Epidermal melanocyte (primary cell): ENCODE measurements at regions not wholly inside any gene's neighbourhood (a gene's known extent, or its start where the extent isn't known, plus 50 kb on each side); places are given as distances from the start of the nearest gene placed in this dataset.

Experiments used
- DNase-seq: peaks from one replicate; pipeline ENCODE4 v3.0.0; 2011; ENCODE audit warnings: low spot score; ENCODE audit not compliant: insufficient read length

DNA sequence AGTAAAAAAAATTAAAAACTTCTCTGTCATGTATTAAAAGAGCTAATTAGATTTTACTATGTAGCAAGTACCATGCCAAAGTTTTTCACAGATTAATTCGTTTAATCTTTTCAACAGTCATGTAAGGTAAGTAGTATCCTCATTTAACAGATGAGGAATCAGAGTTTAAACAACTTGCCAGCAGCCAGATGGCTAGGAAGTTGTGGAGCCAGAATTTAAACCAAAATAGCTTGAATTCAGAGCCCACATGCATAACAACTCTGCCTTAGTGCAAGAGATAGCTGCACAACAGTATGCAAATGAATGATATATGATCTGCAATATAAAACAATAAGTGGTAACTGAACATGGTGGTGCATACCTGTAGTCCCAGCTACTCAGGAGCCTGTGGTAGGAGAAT lies 75.3 kb downstream of the NAP1L3 start:
- DNase-seq, result no peak

DNA sequence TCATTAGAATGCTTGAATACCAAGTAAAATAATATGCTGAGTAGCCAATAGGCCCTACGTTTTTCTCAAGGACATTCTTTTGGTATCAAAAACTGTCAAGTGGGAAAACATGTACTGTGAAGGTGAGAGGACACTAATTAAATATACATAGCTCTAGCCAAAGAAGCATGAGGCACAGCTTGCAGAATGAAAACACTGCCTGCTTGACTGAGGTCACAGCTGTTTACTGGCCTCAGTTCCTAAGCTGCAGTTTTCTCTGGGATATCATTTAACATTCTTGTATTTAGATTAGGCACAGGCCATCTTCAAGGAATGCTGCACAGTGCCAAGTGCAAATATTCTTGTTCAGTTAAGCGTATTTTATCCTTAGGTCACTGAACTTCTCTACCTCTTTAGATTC lies 78.6 kb downstream of the NAP1L3 start:
- DNase-seq, result no peak

DNA sequence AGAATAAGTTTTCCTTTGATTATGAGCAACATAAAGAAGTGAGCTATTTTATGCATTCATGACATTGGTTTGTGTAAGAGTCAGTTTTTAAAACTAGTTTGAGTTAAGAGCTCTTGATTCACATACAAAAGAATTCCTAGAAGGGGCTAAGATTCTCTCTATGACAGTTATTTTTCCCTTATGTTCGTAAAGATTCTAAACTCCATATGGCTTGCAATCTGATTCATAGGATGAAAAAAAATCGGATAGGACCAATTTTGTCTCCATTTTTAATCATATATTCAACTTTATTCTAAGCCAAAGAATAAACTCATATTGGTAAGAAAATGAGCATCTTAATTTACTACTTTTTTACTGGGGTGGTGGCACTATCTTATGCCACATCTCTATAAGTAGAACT lies 79.4 kb downstream of the NAP1L3 start:
- DNase-seq, result no peak

DNA sequence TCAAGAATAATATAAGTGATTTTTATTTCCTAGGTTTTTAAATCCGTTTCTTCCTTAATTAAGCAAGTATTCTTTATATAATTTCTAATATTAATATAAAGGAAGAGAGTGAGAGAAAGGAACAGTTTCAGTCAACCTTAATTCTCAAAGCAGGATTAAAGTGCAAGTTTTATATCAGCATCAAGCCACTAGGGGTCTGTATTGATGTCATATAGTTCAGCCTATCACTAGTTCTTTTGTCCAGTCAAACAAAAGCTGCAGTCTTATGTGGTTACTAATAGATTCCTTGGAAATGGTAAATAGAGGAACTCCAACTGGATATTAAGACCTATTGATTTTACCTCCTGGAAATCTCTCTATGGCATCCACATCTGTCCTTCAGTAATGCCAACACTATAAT lies 82.0 kb downstream of the NAP1L3 start:
- DNase-seq, result no peak

DNA sequence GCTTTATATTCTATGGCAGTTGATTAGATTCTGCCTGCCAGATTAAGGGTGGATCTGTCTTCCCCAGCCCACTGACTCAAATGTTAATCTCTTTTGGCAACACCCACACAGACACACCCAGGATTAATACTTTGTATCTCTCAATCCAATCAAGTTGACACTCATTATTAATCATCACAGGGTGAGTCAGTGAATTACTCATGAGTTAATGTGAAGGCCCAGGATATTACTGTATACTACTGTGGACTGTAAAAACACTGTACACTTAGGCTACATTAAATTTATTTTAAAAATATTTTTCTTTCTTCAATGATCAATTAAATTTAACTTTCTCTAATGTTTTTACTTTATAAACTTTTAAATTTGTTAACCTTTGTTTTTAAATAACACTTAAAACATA lies 87.7 kb downstream of the NAP1L3 start:
- no peak for DNase-seq

DNA sequence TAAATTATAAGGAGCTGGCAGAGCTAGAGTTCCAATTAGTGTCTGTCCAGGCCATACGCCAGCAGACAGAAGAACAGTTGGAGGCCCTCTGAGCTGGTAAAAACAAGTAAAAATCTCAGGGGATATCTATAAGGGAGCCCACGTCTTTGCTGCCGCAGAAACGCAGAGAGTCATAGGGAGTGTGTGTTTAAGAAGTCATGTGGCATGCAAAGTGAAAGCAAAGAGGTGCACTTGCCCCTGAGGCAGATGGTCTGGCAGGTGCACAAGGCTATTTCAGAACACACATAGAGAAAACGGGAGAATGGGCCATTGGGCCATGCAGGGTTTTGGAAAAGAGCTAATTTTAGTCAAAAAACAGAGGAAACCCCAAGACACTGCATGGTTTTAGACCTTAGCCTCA lies 92.7 kb downstream of the NAP1L3 start:
- DNase-seq, result no peak

DNA sequence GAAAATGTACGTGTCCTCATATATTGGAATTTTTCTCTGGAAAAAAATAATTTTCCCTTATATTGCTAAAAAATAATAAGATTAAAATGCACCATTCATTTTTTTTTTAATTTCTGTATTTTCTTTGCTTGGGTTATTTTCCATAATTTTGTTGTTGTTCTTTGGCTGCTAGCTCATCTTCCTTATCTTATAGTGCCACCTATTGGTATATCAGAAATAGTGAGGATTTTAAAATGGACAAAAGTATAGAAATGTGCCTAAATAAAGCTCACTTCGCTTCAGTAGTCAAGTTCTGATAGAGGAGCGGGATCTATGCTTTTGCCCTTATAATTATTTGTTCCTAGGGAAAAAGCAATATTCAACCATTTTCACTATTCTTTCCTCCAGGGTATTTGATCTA lies 134.8 kb downstream of the NAP1L3 start:
- DNase-seq, result peak; percentile 9

DNA sequence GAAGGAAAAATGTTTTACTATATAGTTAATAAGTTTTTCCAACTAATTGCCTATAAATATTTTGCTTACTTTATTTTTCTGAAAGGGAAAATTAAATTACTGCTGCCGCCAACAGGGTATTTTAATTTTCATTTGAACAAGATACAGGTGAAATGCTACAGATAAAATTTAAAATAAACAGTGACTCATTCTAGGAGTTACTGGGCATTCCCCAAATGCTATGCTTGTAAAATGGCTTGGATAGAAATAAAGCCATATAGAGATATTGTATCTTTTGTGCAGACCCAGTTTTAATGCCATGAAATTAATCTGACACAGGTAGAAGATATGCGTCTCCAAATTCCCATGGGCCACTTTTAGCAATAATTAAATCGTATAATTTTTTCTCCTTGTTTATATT lies 144.5 kb downstream of the NAP1L3 start:
- DNase-seq, result no peak
